ENCODE measurements at regions not wholly inside any gene's neighbourhood (a gene's known extent, or its start where the extent isn't known, plus 50 kb on each side); places are given as distances from the start of the nearest gene placed in this dataset.
"Not testable (repeated sequence)": the region's sequence is repeated elsewhere in the genome, so short reads cannot be mapped to it uniquely, and the experiment has no call there.

GRCh38 chr2:239742377-239742776, 282.8 kb downstream of the NDUFA10 start:
- DNase-seq (ENCODE audit: low read depth): no peak

GRCh38 chr2:239739206-239739605, 285.9 kb downstream of the NDUFA10 start:
- no peak for DNase-seq (ENCODE audit: low read depth)

- no peak for DNase-seq (ENCODE audit: low read depth)
These were observed 287.0 kb downstream of the NDUFA10 start for GRCh38 chr2:239738159-239738558.

GRCh38 chr2:239737144-239737463, 288.0 kb downstream of the NDUFA10 start:
- no peak for DNase-seq (ENCODE audit: low read depth)

GRCh38 chr2:239736358-239737143, 288.6 kb downstream of the NDUFA10 start:
- no peak for DNase-seq (ENCODE audit: low read depth)

- DNase-seq (ENCODE audit: low read depth): no peak
These were observed 289.2 kb downstream of the NDUFA10 start for GRCh38 chr2:239735829-239736357.

- no peak for DNase-seq (ENCODE audit: low read depth)
These were observed 289.9 kb downstream of the NDUFA10 start for GRCh38 chr2:239735131-239735828.

- no peak for DNase-seq (ENCODE audit: low read depth)
These were observed 290.6 kb downstream of the NDUFA10 start for GRCh38 chr2:239734436-239735005.

- DNase-seq (ENCODE audit: low read depth): no peak
These were observed 292.5 kb downstream of the NDUFA10 start for GRCh38 chr2:239732666-239733010.

GRCh38 chr2:239731998-239732665, 293.0 kb downstream of the NDUFA10 start:
- no peak for DNase-seq (ENCODE audit: low read depth)

- DNase-seq (ENCODE audit: low read depth): no peak
These were observed 293.7 kb downstream of the NDUFA10 start for GRCh38 chr2:239731422-239731821.

- no peak for DNase-seq (ENCODE audit: low read depth)
These were observed 294.2 kb downstream of the NDUFA10 start for GRCh38 chr2:239730897-239731296.

- DNase-seq (ENCODE audit: low read depth): not testable (repeated sequence)
These were observed 294.6 kb downstream of the NDUFA10 start for GRCh38 chr2:239730567-239730882.

- DNase-seq (ENCODE audit: low read depth): no peak
These were observed 295.2 kb downstream of the NDUFA10 start for GRCh38 chr2:239729681-239730566.

GRCh38 chr2:239729151-239729550, 296.0 kb downstream of the NDUFA10 start:
- DNase-seq (ENCODE audit: low read depth): no peak

- DNase-seq (ENCODE audit: low read depth): no peak
These were observed 296.4 kb downstream of the NDUFA10 start for GRCh38 chr2:239728751-239729150.

- no peak for DNase-seq (ENCODE audit: low read depth)
These were observed 297.2 kb downstream of the NDUFA10 start for GRCh38 chr2:239727776-239728600.

- no peak for DNase-seq (ENCODE audit: low read depth)
These were observed 297.9 kb downstream of the NDUFA10 start for GRCh38 chr2:239727182-239727775.

- DNase-seq (ENCODE audit: low read depth): no peak
These were observed 298.4 kb downstream of the NDUFA10 start for GRCh38 chr2:239726631-239727181.

- DNase-seq (ENCODE audit: low read depth): no peak
These were observed 299.0 kb downstream of the NDUFA10 start for GRCh38 chr2:239726091-239726591.

Data from GM04504 (cell line).